Osteocyte (in vitro differentiated cells): ENCODE measurements at regions not wholly inside any gene's neighbourhood (a gene's known extent, or its start where the extent isn't known, plus 50 kb on each side); places are given as distances from the start of the nearest gene placed in this dataset.

Source experiments
- DNase-seq: peaks from one replicate; pipeline ENCODE4 v3.0.0; 2021; ENCODE audit warnings: mixed read lengths; ENCODE audit not compliant: unreplicated experiment; ENCODE audit errors: extremely low spot score
- H3K27ac Mint-ChIP-seq: one replicate; pipeline ENCODE4 v1.8.0; 2021; ENCODE audit warnings: mild to moderate bottlenecking, mixed read lengths; ENCODE audit not compliant: unreplicated experiment
- H3K27me3 Mint-ChIP-seq: one replicate; pipeline ENCODE4 v1.8.0; 2021; ENCODE audit warnings: mixed read lengths; ENCODE audit not compliant: unreplicated experiment
- H3K36me3 Mint-ChIP-seq: one replicate; pipeline ENCODE4 v1.8.0; 2021; ENCODE audit warnings: mixed read lengths; ENCODE audit not compliant: unreplicated experiment
- H3K4me1 Mint-ChIP-seq: one replicate; pipeline ENCODE4 v1.8.0; 2021; ENCODE audit warnings: mixed read lengths; ENCODE audit not compliant: unreplicated experiment
- H3K4me3 Mint-ChIP-seq: one replicate; pipeline ENCODE4 v1.8.0; 2021; ENCODE audit warnings: mild to moderate bottlenecking, moderate library complexity, mixed read lengths; ENCODE audit not compliant: unreplicated experiment
- H3K9me3 Mint-ChIP-seq: one replicate; pipeline ENCODE4 v1.8.0; 2021; ENCODE audit warnings: mixed read lengths; ENCODE audit not compliant: unreplicated experiment
- TF ChIP-seq, protein P1 (sequence below): fragments of 200-600 bp; sonication (generic); IDR thresholded peaks from 2 replicates; pipeline ENCODE4 v1.5.0; 2021; ENCODE audit warnings: antibody characterized with exemption, mild to moderate bottlenecking, moderate library complexity

GRCh38 chr16:76835779-76836300, 355.1 kb upstream of the MON1B start:
- no peak overlapping the region for H3K4me3 Mint-ChIP-seq
- H3K27me3 Mint-ChIP-seq: no peaks in the 10 kb centered on the region
- TF ChIP-seq, protein P1, sequence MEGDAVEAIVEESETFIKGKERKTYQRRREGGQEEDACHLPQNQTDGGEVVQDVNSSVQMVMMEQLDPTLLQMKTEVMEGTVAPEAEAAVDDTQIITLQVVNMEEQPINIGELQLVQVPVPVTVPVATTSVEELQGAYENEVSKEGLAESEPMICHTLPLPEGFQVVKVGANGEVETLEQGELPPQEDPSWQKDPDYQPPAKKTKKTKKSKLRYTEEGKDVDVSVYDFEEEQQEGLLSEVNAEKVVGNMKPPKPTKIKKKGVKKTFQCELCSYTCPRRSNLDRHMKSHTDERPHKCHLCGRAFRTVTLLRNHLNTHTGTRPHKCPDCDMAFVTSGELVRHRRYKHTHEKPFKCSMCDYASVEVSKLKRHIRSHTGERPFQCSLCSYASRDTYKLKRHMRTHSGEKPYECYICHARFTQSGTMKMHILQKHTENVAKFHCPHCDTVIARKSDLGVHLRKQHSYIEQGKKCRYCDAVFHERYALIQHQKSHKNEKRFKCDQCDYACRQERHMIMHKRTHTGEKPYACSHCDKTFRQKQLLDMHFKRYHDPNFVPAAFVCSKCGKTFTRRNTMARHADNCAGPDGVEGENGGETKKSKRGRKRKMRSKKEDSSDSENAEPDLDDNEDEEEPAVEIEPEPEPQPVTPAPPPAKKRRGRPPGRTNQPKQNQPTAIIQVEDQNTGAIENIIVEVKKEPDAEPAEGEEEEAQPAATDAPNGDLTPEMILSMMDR: no peak
- DNase-seq: no peak
- H3K36me3 Mint-ChIP-seq: no peaks in the 10 kb centered on the region
- no peaks in the 10 kb centered on the region for H3K4me1 Mint-ChIP-seq
- no peak overlapping the region for H3K27ac Mint-ChIP-seq
- H3K9me3 Mint-ChIP-seq: peaks cover 14% of the 10 kb centered on the region

DNA sequence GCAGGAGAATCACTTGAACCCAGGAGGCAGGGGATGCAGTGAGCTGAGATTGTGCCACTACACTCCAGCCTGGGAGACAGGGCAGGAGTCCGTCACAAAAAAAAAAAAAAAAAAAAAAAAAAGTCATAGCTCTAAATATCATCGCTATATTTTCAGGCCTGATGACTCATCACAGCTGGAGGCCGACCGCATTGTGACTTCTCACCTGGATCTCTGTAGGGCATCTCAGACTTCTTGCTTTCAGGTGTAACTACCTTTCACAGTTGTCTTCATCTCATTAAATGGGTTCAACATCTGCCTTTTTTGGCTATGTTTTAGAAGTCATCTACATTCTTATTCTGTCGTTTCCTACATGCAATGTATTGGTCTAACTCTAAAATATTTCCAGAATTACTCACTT, 353.1 kb upstream of the MON1B start:
- no peaks in the 10 kb centered on the region for H3K27me3 Mint-ChIP-seq
- H3K27ac Mint-ChIP-seq: no peak overlapping the region
- no peaks in the 10 kb centered on the region for H3K36me3 Mint-ChIP-seq
- TF ChIP-seq, protein P1: no peak
- H3K9me3 Mint-ChIP-seq: peaks cover 17% of the 10 kb centered on the region
- no peaks in the 10 kb centered on the region for H3K4me1 Mint-ChIP-seq
- H3K4me3 Mint-ChIP-seq: no peak overlapping the region
- DNase-seq: no peak

DNA sequence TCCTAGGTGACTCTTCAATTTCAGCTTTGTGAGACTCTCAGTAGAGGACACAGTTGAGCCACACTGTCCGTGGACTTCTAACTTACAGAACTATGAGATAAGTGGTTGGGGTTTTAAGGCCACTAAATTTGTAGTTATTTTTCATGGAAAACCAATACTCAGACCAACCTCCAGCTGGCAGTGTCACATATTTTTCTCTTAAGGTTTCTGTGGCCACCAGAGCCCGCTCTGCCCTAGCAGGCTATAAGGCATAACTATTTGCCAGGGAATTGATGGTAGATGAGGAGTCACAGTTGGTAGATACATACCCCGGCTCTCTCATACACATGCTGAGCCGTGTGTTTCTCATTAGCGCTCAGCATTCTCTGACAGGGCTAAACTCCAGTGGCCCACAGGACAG, 336.8 kb upstream of the MON1B start:
- Mint-ChIP-seq H3K27ac (no peak overlapping the region), H3K9me3 (no peaks in the 10 kb centered on the region), H3K4me3 (no peak overlapping the region), H3K4me1 (no peaks in the 10 kb centered on the region), H3K27me3 (no peaks in the 10 kb centered on the region), H3K36me3 (no peaks in the 10 kb centered on the region)
- TF ChIP-seq, protein P1: no peak
- DNase-seq: no peak

DNA sequence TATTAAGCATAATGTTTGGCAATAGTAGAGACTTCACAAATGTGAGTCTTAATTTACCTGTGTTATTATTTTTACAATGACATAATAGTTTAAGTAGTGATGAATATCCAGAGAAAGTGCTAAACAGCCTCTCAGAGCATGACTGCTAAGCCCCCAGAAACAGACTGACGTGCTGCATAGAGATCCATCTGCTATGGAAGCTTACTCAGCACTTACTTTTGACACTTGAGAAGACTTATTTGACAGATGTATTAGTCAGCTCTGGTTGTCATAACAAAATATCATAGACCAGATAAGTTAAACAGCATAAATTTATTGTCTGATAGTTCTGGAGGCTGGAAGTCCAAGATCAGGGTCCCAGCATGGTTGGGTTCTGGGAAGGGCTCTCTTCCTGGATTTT, 334.9 kb upstream of the MON1B start:
- Mint-ChIP-seq H3K4me1 (no peaks in the 10 kb centered on the region), H3K27ac (no peak overlapping the region), H3K27me3 (no peaks in the 10 kb centered on the region), H3K36me3 (no peaks in the 10 kb centered on the region), H3K4me3 (no peak overlapping the region), H3K9me3 (no peaks in the 10 kb centered on the region)
- no peak for DNase-seq
- TF ChIP-seq, protein P1: no peak

DNA sequence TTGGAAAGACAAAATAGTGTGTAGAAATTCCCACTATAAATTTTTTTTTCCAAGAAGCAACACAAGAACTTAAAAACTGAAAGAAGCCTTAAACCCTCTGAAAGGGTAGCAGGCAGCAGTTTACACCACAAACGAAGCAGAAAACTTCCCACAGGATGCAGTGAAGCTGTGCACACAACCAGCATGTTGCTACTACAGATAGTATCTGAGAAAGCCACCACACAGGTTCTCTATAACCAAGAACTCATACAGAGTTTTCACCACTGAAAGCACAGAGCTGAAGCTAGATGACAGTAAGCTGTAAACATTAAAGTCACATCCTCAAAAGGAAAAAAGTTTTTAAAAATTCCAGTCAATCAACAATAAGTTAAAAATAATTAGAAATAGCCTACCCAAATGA, 333.6 kb upstream of the MON1B start:
- H3K4me3 Mint-ChIP-seq: no peak overlapping the region
- H3K9me3 Mint-ChIP-seq: peaks cover 5% of the 10 kb centered on the region
- H3K27me3 Mint-ChIP-seq: no peaks in the 10 kb centered on the region
- no peaks in the 10 kb centered on the region for H3K4me1 Mint-ChIP-seq
- DNase-seq: no peak
- no peaks in the 10 kb centered on the region for H3K36me3 Mint-ChIP-seq
- H3K27ac Mint-ChIP-seq: no peak overlapping the region
- TF ChIP-seq, protein P1: no peak
